Dedifferentiated amniotic fluid mesenchymal stem cell (primary cell): ENCODE measurements at regions not wholly inside any gene's neighbourhood (a gene's known extent, or its start where the extent isn't known, plus 50 kb on each side); places are given as distances from the start of the nearest gene placed in this dataset.
"Not testable (repeated sequence)": the region's sequence is repeated elsewhere in the genome, so short reads cannot be mapped to it uniquely, and the experiment has no call there.

ENCODE experiments used
- DNase-seq: peaks from one replicate; pipeline ENCODE4 v3.0.0-alpha.2; 2016; ENCODE audit errors: extremely low spot score

GRCh38 chr4:77306496-77306895 is 149.5 kb downstream of the CCNG2 start:
- no peak for DNase-seq

- peak; percentile 23 for DNase-seq
Measured at GRCh38 chr4:77308843-77309242, 151.8 kb downstream of the CCNG2 start.

- DNase-seq: no peak
Measured at GRCh38 chr4:77309496-77309895, 152.5 kb downstream of the CCNG2 start.

GRCh38 chr4:77310931-77311330 is 153.9 kb downstream of the CCNG2 start:
- DNase-seq: no peak

DNA sequence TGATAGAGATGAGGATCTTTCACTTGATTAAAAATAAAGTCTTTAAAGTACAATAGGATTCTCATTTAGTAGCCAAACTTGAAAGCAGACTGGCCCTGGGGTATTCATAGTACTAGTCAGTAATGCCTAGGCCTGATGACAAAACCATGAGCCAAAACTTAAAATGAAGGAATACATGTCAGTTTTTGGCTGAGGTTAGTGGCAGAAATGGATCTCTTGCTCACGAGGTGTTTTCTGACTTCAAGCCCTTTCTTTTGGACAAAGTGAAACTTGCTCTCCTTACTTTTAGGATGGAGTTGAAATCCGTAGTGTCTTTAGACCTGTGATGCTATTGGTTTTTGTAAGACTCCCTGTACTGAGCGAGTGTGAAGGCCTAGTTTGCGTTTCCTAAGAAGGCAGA is 157.7 kb downstream of the CCNG2 start:
- no peak for DNase-seq

GRCh38 chr4:77327151-77327550 is 170.1 kb downstream of the CCNG2 start:
- DNase-seq: no peak

GRCh38 chr4:77332696-77333270 is 175.8 kb downstream of the CCNG2 start:
- no peak for DNase-seq

DNA sequence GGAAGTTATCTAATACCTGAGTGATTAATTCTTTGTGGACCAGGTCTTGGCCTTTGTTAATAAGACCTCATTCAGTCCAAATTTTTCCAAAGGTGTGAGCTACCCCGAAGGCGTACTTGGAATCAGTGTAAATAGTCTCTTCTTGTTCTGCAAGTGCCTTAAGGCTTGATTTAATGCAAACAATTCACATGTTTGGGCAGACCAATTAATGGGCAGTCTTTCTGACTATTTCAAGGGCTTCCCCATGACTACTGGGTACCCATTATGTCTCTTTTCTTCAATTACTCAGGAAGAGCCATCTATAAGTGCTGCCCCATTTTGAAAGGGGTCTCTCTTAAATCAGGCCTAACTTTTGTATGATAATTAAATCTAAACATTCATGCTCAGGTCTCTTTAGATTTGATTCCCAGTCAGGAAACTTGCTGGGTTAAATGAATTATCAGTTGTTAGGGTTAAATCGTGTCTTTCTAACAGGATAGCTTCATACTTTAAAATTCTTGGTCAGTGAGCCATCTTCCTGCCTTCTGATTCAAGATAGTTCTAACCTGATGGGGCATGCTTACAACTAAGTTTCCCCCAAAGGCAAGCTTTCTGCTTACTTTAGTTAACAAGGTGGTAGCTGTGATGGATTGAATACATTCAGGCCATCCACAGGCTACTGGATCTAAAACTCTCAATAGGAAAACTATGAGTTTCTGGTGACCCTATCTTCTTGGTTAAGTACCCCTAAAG is 179.6 kb downstream of the CCNG2 start:
- no peak for DNase-seq

GRCh38 chr4:77342170-77342810 is 185.3 kb downstream of the CCNG2 start:
- no peak for DNase-seq

GRCh38 chr4:77344001-77344400 is 187.0 kb downstream of the CCNG2 start:
- no peak for DNase-seq

DNA sequence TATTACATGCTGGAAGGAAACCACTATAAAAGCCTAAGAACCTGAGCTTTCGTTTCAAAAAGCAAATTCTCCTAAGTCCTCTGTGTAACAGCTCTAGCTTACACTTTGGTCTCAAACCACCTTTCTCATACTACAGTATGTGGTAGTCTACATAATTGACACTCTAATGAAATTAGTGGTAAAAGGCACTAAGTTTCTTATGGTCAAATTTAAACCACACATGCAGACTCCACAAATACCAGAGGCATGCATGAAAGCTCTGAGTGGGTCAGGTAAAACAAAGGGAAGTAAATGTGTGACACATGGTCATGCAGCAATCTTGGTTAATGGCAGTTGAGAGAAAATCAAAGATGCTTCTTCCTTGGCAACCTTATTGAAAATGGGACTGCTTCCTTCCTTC is 187.8 kb downstream of the CCNG2 start:
- DNase-seq: no peak

GRCh38 chr4:77347351-77347966 is 190.5 kb downstream of the CCNG2 start:
- DNase-seq: no peak

GRCh38 chr4:77348815-77349214 is 191.8 kb downstream of the CCNG2 start:
- no peak for DNase-seq

DNA sequence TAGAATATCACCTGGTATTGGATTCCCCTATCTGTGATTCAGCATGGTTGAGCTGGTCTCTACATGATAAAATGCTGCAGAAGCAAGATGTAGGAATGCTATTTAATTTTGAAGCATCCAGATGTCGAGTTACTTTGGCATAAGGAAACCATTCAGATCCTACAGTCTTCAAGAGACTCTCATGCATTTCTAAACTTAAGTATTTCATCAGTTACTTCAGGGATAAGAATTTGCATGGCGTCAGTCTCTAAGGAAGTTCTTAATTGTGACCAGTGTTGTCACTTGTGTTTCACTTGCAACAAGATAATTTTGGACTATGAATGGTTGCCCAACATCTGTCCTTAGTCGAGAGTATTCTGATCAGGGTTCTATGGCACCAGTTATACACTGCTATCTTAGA is 192.4 kb downstream of the CCNG2 start:
- DNase-seq: no peak

DNA sequence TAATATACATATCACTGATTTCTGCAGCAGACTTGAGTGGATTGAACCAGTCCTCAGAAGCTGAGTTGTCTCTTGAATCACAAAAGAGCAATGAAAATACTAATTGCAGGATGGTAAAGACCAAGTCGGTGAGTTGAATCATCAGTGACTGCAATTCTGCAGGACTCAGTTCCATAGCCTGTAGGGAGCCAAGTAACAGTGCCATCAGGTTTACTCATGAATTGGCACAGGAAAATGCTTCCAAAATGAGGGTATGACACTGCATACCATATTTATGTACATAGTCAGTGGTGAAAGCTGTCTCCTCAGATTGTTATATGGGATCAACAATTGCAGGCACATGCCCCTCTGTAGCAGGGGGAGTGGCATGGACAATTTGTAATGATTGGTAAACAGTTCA is 192.8 kb downstream of the CCNG2 start:
- DNase-seq: no peak

DNA sequence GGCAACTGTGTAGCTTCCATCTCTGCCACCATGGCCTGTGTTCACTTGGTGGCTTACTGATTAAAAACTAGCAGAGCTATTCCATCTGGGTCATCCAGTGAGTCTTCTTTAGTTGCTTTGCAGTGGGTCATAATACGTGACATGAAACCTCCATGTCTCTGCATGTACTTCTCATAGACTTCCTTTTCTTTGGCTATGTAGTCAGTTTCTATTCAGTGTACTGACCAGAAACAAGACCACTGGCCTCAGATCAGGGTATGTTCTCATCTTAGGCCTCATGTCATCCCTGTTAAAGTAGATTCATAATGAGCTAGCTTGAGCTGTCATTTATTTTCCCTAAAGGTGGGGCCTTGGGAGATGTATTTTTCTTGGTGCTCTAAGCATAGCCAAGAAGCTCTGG is 195.2 kb downstream of the CCNG2 start:
- DNase-seq: no peak

- DNase-seq: not testable (repeated sequence)
Measured at GRCh38 chr4:77353724-77354315, 196.8 kb downstream of the CCNG2 start.

DNA sequence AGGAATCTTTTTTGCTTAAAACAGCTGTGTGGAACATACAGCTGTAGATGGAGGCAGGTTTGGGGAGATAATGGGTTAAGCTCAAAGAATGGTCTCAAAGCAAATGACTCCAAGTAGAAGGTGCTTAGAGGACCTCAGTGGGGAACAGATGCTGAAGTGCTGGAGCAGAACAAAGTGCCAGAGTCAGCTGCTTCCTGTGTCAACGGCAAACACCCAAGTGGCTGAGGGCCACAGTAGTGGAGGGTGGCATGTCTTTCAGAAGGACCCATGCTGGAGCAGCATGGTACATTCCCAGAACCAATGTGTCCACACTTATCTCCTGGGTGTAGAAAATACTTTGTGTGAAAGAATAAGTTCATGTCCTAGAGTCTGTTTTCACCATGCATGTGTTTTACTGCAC is 197.5 kb downstream of the CCNG2 start:
- DNase-seq: no peak

GRCh38 chr4:77355731-77356130 is 198.7 kb downstream of the CCNG2 start:
- no peak for DNase-seq

- peak; percentile 45 for DNase-seq
Measured at GRCh38 chr4:77358315-77358928, 201.4 kb downstream of the CCNG2 start.

- DNase-seq: no peak
Measured at GRCh38 chr4:77360451-77360850, 203.4 kb downstream of the CCNG2 start.

DNA sequence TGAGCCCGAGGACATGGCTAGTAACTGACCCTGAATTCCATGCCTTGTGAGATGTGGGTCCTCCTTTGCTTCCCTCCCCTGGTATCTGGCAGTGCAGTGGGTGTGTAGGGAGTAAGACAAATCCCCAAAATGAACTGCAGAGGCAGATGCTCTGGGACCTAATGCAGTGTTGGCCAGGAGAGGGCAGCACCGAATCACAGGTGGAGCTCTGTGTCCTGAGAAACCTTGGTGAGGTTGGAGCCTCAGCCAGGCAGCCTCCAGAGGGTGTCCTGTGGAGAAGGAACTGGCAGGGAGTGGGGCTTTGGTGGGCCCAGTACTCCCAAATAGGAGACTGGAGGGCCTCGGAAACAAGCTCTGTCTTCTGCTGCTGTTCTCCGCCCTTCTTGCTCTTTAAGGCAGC is 209.9 kb downstream of the CCNG2 start:
- not testable (repeated sequence) for DNase-seq
